ENCODE measurements at regions not wholly inside any gene's neighbourhood (a gene's known extent, or its start where the extent isn't known, plus 50 kb on each side); places are given as distances from the start of the nearest gene placed in this dataset.

DNA sequence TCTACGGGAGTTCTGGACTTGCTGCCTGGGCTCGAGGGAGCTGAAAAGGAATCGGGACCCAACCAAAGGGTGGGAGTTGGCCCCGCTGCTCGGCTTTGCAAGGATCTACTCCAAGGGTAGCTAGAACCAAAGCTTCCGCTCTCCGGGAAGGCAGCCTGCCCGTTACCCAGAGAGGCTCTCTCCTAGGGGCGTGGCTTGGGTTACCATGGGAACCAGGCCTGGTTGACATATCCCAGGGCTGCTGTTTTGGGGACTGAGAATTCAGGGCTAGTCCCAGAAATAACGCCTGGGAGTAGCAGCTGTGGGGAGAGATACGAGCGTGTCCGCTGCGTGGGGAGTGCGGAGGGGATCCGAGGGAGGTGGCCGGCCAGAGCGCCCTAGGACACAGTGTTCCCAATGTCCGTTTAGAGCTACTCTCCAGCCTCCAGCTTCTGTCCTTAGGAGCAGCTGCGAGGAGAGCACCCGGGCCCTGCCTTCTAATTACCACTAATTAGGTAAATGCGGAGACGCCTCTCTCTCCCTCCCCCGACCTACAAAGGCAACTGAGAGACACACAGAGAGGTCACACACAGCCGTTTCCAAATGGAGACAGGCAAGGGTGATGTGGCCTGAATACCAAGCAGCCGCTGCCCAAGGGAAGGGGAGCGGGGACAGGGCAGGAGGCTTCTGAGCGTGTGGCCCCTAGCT lies 141.6 kb upstream of the CADM1 start:
- DNase-seq (ENCODE audit: low spot score): peak; percentile 35
- H3K27me3 Mint-ChIP-seq (ENCODE audit: unreplicated experiment): no peaks in the 10 kb centered on the region
- H3K4me3 Mint-ChIP-seq (ENCODE audit: unreplicated experiment): no peak overlapping the region
- TF ChIP-seq, protein P1, sequence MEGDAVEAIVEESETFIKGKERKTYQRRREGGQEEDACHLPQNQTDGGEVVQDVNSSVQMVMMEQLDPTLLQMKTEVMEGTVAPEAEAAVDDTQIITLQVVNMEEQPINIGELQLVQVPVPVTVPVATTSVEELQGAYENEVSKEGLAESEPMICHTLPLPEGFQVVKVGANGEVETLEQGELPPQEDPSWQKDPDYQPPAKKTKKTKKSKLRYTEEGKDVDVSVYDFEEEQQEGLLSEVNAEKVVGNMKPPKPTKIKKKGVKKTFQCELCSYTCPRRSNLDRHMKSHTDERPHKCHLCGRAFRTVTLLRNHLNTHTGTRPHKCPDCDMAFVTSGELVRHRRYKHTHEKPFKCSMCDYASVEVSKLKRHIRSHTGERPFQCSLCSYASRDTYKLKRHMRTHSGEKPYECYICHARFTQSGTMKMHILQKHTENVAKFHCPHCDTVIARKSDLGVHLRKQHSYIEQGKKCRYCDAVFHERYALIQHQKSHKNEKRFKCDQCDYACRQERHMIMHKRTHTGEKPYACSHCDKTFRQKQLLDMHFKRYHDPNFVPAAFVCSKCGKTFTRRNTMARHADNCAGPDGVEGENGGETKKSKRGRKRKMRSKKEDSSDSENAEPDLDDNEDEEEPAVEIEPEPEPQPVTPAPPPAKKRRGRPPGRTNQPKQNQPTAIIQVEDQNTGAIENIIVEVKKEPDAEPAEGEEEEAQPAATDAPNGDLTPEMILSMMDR (IDR thresholded peaks at IDR 0.05; ENCODE audit: unreplicated experiment): no peak
- no peaks in the 10 kb centered on the region for H3K9me3 Mint-ChIP-seq (ENCODE audit: unreplicated experiment)
- no peak overlapping the region for H3K27ac Mint-ChIP-seq (ENCODE audit: unreplicated experiment)
- no peaks in the 10 kb centered on the region for H3K4me1 Mint-ChIP-seq (ENCODE audit: unreplicated experiment)
- H3K36me3 Mint-ChIP-seq (ENCODE audit: low read depth, unreplicated experiment): no peaks in the 10 kb centered on the region

DNA sequence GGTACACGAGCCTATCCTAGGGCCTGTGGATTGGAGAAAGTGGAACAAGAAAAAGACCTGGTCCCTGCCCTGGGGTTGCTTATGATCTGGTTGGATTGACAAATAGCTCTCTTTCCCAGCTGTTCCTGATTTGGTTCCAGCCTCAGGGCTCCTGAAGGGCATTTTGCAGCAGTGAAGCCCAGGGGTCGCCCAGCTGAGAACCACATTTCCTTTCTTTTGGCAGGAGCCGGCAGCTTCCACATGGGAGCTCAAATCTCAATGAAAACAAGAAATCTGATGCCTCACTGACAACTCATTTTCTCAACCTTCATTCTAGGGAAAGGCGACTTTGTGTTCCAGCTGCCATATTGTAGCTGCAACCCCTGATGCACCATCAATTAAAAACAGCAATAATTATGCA lies 140.6 kb upstream of the CADM1 start:
- Mint-ChIP-seq H3K36me3 (ENCODE audit: low read depth, unreplicated experiment) (no peaks in the 10 kb centered on the region), H3K27me3 (ENCODE audit: unreplicated experiment) (no peaks in the 10 kb centered on the region), H3K4me3 (ENCODE audit: unreplicated experiment) (no peak overlapping the region), H3K27ac (ENCODE audit: unreplicated experiment) (no peak overlapping the region), H3K9me3 (ENCODE audit: unreplicated experiment) (no peaks in the 10 kb centered on the region), H3K4me1 (ENCODE audit: unreplicated experiment) (no peaks in the 10 kb centered on the region)
- TF ChIP-seq, protein P1 (IDR thresholded peaks at IDR 0.05; ENCODE audit: unreplicated experiment): no peak
- DNase-seq (ENCODE audit: low spot score): no peak

DNA sequence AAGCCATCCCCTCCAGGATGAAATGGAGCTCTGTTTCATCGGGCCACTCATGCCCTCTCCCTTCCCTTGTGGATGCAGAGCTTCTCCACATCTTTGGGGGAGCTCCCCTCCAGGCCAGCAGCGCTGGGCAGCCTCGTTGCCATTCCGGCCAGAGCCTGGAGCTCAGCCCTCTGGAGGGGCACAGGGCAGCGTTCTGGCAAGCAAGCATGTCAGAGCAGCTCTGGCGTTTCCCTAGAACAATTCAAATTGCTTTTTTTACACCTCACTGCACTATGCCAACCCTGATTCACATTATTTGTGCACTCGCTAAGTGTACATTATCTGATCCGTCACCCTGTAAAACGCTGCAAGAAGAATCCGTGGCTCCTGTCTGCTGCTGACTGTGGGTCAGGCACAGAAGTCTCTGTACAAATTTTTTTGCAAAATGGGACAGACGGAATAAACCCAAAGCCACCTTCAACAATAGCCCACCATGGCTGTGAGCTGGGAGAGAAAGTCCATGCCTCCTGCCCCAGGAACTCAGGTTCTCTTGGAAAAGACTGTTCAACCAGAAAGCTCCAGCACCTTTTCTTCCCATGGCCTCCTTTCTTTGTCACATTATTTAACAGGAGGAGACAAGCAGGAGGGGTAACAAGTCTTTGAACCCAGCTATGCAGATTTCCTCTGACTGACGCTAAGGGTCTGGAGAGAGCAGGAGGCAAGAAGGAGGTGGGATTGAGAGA lies 139.5 kb upstream of the CADM1 start:
- Mint-ChIP-seq H3K27ac (ENCODE audit: unreplicated experiment) (no peak overlapping the region), H3K27me3 (ENCODE audit: unreplicated experiment) (no peaks in the 10 kb centered on the region), H3K4me3 (ENCODE audit: unreplicated experiment) (no peak overlapping the region), H3K9me3 (ENCODE audit: unreplicated experiment) (no peaks in the 10 kb centered on the region), H3K36me3 (ENCODE audit: low read depth, unreplicated experiment) (no peaks in the 10 kb centered on the region), H3K4me1 (ENCODE audit: unreplicated experiment) (no peaks in the 10 kb centered on the region)
- TF ChIP-seq, protein P1 (IDR thresholded peaks at IDR 0.05; ENCODE audit: unreplicated experiment): no peak
- no peak for DNase-seq (ENCODE audit: low spot score)

DNA sequence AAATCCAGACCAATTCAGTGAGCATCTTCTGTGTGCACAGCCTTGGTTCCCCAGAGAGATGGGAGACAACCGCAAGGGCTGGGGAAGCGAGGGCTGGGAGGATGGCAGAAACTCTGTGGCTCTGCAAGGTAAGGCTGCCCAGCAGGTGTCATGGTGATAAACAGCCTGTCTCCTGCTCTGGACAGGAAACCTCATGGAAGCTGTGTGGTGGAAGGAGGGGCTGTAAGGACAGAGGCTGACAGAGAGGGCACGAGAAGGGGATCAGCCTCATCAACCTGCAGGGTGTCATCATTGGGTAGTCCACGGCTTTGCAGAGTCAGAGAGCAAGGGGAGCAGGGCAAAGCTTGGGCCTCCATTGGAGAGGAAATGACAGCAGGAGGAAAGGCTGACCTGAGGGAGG lies 138.4 kb upstream of the CADM1 start:
- no peak overlapping the region for H3K27ac Mint-ChIP-seq (ENCODE audit: unreplicated experiment)
- H3K4me3 Mint-ChIP-seq (ENCODE audit: unreplicated experiment): no peak overlapping the region
- no peaks in the 10 kb centered on the region for H3K4me1 Mint-ChIP-seq (ENCODE audit: unreplicated experiment)
- no peak for DNase-seq (ENCODE audit: low spot score)
- TF ChIP-seq, protein P1 (IDR thresholded peaks at IDR 0.05; ENCODE audit: unreplicated experiment): no peak
- H3K9me3 Mint-ChIP-seq (ENCODE audit: unreplicated experiment): no peaks in the 10 kb centered on the region
- no peaks in the 10 kb centered on the region for H3K36me3 Mint-ChIP-seq (ENCODE audit: low read depth, unreplicated experiment)
- no peaks in the 10 kb centered on the region for H3K27me3 Mint-ChIP-seq (ENCODE audit: unreplicated experiment)

DNA sequence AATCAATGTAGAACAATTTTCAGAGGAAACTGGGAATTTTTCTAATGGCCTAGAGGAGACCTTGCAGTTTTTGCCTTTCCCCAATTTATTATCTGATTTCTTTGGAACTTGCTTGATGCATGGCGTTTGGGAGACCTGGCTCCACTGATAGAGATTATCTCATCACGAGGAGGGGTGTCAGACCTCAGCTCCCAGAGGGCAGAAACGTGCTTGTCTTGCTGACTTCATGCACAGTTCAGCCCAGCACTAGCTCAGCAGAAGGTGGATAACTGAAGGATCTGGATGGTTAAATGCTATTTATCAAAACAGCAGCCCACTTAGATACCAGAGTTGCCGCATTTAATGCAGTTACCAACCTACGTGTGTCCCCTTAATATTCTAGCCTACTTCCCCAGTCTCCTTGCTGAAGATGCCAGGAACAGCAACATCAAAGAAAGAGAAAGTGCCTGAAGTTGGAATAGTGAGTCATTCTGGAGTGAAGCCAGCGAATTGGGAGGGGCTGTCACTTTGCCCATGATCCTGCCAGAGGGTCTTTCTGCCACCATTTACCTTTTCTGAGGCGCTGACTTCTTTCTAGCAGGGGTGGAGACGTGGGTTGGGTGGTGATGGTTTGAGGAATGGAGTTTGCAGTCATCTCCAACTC lies 133.5 kb upstream of the CADM1 start:
- no peaks in the 10 kb centered on the region for H3K4me1 Mint-ChIP-seq (ENCODE audit: unreplicated experiment)
- no peak overlapping the region for H3K4me3 Mint-ChIP-seq (ENCODE audit: unreplicated experiment)
- no peak overlapping the region for H3K27ac Mint-ChIP-seq (ENCODE audit: unreplicated experiment)
- no peak for DNase-seq (ENCODE audit: low spot score)
- H3K27me3 Mint-ChIP-seq (ENCODE audit: unreplicated experiment): no peaks in the 10 kb centered on the region
- H3K9me3 Mint-ChIP-seq (ENCODE audit: unreplicated experiment): no peaks in the 10 kb centered on the region
- TF ChIP-seq, protein P1 (IDR thresholded peaks at IDR 0.05; ENCODE audit: unreplicated experiment): no peak
- no peaks in the 10 kb centered on the region for H3K36me3 Mint-ChIP-seq (ENCODE audit: low read depth, unreplicated experiment)

All from endothelial cell (in vitro differentiated cells).